Mesothelial cell of epicardium (in vitro differentiated cells): ENCODE measurements at regions not wholly inside any gene's neighbourhood (a gene's known extent, or its start where the extent isn't known, plus 50 kb on each side); places are given as distances from the start of the nearest gene placed in this dataset.

ENCODE experiments used
- DNase-seq, 2 experiments: peaks; one replicate each; pipeline ENCODE4 v3.0.0; 2021; ENCODE audit warnings: low spot score in 2 of 2; ENCODE audit not compliant: unreplicated experiment in 2 of 2
- H3K27ac Mint-ChIP-seq: 2 replicates; pipeline ENCODE4 v1.8.0; 2021; ENCODE audit warnings: mixed read lengths
- H3K27me3 Mint-ChIP-seq: 2 replicates; pipeline ENCODE4 v1.8.0; 2021; ENCODE audit warnings: low read depth, mixed read lengths
- H3K36me3 Mint-ChIP-seq: 2 replicates; pipeline ENCODE4 v1.8.0; 2021; ENCODE audit warnings: mixed read lengths
- H3K4me1 Mint-ChIP-seq: 2 replicates; pipeline ENCODE4 v1.8.0; 2021; ENCODE audit warnings: mixed read lengths
- H3K4me3 Mint-ChIP-seq: 2 replicates; pipeline ENCODE4 v1.8.0; 2021; ENCODE audit warnings: mild to moderate bottlenecking, moderate library complexity, mixed read lengths
- H3K9me3 Mint-ChIP-seq: 2 replicates; pipeline ENCODE4 v1.8.0; 2021; ENCODE audit warnings: mixed read lengths
- TF ChIP-seq, protein P1 (sequence below): fragments of 200-600 bp; sonication (generic); IDR thresholded peaks from one replicate; pipeline ENCODE4 v1.5.0; 2021; ENCODE audit warnings: antibody characterized with exemption; ENCODE audit not compliant: unreplicated experiment

DNA sequence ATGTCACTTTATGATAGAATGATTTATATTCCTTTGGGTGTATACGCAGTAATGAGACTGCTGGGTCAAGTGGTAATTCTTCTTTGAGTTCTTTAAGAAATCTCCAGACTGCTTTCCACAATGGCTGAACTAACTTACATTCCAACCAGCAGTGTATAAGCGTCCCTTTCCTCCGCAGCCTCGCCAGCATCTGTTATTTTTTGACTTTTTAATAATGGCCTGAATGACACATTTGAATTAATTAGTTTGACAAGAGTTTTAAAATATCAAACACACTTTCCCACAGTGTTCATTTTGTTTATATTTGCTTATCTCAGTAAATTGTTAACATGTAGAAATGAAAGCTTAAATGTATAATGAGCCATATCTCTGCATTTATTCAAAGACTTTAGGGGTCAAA is 116.8 kb downstream of the TES start:
- Mint-ChIP-seq H3K36me3 (no peaks in the 10 kb centered on the region), H3K9me3 (peaks cover 4% of the 10 kb centered on the region), H3K4me1 (no peaks in the 10 kb centered on the region), H3K4me3 (no peak overlapping the region), H3K27ac (no peak overlapping the region), H3K27me3 (no peaks in the 10 kb centered on the region)
- DNase-seq, result no peak
- TF ChIP-seq, protein P1, sequence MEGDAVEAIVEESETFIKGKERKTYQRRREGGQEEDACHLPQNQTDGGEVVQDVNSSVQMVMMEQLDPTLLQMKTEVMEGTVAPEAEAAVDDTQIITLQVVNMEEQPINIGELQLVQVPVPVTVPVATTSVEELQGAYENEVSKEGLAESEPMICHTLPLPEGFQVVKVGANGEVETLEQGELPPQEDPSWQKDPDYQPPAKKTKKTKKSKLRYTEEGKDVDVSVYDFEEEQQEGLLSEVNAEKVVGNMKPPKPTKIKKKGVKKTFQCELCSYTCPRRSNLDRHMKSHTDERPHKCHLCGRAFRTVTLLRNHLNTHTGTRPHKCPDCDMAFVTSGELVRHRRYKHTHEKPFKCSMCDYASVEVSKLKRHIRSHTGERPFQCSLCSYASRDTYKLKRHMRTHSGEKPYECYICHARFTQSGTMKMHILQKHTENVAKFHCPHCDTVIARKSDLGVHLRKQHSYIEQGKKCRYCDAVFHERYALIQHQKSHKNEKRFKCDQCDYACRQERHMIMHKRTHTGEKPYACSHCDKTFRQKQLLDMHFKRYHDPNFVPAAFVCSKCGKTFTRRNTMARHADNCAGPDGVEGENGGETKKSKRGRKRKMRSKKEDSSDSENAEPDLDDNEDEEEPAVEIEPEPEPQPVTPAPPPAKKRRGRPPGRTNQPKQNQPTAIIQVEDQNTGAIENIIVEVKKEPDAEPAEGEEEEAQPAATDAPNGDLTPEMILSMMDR, result no peak

DNA sequence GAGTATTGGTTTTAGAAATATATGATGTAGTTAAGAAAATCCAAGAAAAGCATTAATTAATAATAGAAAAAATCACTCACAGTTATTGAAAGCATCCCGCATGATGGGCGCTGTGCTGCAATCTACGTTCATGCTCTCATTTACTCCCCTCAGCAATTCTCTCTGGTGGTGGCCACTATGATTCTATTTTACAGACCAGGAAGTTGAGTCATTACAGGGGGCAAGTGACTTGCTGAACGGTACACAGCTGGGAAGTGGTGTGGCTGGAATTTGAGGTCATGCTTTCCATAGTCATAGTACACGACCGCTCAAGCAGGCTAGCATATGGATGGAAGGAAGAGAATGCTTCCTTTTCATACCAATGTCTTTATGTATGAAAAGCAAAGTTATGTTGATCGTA is 117.4 kb downstream of the TES start:
- no peak for DNase-seq

DNA sequence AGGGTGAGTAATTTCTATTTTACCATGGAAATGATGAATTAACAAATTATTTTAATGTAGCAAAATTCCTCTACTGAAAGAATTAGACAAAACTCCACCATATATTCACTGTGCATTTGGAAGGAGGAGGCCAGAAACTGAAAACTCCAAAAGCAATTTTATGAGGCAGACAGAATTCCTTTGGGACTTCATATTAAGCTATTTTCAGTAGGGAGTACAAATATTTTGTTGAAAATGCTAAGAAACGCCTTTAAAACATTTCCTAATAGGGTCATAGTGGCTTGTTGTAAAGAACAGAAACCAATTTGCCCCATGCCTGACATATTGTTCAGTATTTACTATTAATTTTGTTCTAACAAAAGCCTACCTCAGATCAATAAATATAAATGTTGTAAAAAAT is 117.8 kb downstream of the TES start:
- peaks cover 7% of the 10 kb centered on the region for H3K9me3 Mint-ChIP-seq
- TF ChIP-seq, protein P1, result no peak
- H3K4me1 Mint-ChIP-seq, result no peaks in the 10 kb centered on the region
- H3K36me3 Mint-ChIP-seq, result no peaks in the 10 kb centered on the region
- H3K27ac Mint-ChIP-seq, result no peak overlapping the region
- DNase-seq, result no peak
- H3K27me3 Mint-ChIP-seq, result no peaks in the 10 kb centered on the region
- H3K4me3 Mint-ChIP-seq, result no peak overlapping the region

More for the DNA sequence above, 117.4 kb downstream of the TES start:
- peaks cover 7% of the 10 kb centered on the region for H3K9me3 Mint-ChIP-seq
- no peaks in the 10 kb centered on the region for H3K4me1 Mint-ChIP-seq
- no peaks in the 10 kb centered on the region for H3K27me3 Mint-ChIP-seq
- H3K36me3 Mint-ChIP-seq, result no peaks in the 10 kb centered on the region
- H3K27ac Mint-ChIP-seq, result no peak overlapping the region
- H3K4me3 Mint-ChIP-seq, result no peak overlapping the region
- TF ChIP-seq, protein P1, result no peak

DNA sequence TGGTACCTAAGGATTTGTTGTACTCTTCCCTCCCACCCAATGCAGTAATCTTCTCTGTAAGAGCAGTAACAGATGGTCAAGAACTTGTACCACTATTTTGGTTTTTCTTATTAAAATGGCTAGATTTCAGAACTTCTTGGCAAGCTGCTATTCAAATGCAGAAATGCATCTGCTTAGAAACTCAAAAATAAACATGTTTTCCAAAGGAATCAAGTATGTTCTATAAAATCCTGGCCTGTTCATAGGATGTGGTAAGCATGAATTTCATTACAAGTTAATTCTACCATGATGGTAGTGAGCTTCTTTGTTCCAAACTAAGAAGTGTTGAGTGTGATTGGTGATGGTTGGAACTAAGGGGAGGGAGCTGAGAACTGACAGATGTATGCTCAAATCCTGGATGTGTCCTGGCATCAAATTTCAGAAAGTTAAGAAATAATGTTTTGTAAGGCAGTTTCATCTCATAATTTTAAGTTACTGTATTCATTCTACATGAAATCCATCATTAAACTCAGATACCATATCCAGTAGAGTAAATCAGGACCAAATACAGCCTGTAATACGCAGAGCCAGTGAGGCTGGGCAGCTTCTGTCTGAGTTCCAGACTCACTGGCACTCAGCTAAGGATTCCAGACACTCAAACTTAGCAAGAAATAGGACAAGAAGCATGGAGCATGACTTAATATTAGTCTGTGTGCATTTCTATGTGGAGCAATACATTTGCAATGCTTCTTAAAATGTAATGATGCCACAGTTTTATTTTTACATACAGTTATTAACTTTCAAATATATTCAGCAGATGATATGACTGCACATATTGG is 119.6 kb downstream of the TES start:
- Mint-ChIP-seq H3K27ac (no peak overlapping the region), H3K4me3 (no peak overlapping the region), H3K27me3 (no peaks in the 10 kb centered on the region), H3K9me3 (peaks cover 7% of the 10 kb centered on the region), H3K36me3 (no peaks in the 10 kb centered on the region), H3K4me1 (no peaks in the 10 kb centered on the region)
- TF ChIP-seq, protein P1, result no peak
- no peak for DNase-seq

DNA sequence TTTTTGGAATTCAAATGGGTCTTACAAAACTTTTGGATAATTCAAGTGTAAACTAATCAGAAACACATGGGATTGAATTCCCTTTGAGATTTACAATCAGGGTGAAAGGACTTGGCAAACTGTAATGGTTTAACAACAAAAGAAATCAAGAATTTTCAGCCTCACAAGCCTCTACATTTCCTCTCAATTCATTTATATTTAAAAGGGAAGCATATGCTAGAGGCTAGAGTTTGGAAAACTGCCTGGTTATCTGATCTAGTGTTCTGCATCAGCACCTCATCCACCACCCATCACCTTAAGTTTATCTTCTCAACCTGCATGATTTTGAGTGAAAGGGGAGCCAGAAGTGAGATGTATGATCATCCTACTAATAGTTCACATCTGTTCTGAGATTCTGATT is 120.7 kb downstream of the TES start:
- peaks cover 7% of the 10 kb centered on the region for H3K9me3 Mint-ChIP-seq
- no peak overlapping the region for H3K4me3 Mint-ChIP-seq
- H3K4me1 Mint-ChIP-seq, result no peaks in the 10 kb centered on the region
- DNase-seq, result no peak
- H3K36me3 Mint-ChIP-seq, result no peaks in the 10 kb centered on the region
- H3K27ac Mint-ChIP-seq, result no peak overlapping the region
- H3K27me3 Mint-ChIP-seq, result no peaks in the 10 kb centered on the region
- TF ChIP-seq, protein P1, result no peak

DNA sequence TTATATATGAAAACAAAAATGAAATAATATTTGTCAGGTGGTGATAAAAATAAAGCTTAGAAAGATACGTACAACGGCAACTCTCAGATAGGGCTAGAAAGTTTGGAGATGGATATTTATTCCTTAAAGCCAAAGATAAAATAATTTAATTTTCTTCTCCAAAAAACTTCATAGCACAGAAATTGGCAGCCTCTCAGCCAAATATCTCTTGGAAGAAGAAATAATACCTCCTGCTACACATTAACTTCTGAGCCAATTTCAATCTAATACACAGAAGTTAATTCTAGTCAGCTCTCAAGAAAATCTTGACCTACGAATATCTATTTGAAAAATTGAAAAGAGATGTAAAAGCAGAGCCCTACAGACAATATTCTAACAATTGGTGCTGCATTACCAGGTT is 122.4 kb downstream of the TES start:
- Mint-ChIP-seq H3K27me3 (no peaks in the 10 kb centered on the region), H3K9me3 (peaks cover 7% of the 10 kb centered on the region), H3K4me3 (no peak overlapping the region), H3K36me3 (no peaks in the 10 kb centered on the region), H3K4me1 (no peaks in the 10 kb centered on the region), H3K27ac (no peak overlapping the region)
- TF ChIP-seq, protein P1, result no peak
- no peak for DNase-seq
